CD14-positive monocyte (primary cell): ENCODE measurements at regions not wholly inside any gene's neighbourhood (a gene's known extent, or its start where the extent isn't known, plus 50 kb on each side); places are given as distances from the start of the nearest gene placed in this dataset.

ENCODE experiments used
- DNase-seq, 3 donors: peaks; one replicate each; pipeline ENCODE4 v3.0.0-alpha.2; 2011 to 2022
- H2AFZ ChIP-seq: 2 replicates; pipeline ENCODE4 v1.6.0; 2012; ENCODE audit warnings: mild to moderate bottlenecking, low read depth, low read length, inconsistent platforms; ENCODE audit not compliant: insufficient read depth, poor library complexity, severe bottlenecking
- H3K27ac ChIP-seq, 2 donors: 1 replicate in 1 of 2; 2 replicates in 1 of 2; pipeline ENCODE4 v1.5.1; 2012 to 2013; ENCODE audit warnings: low read length in 2 of 2, control low read depth in 1 of 2, inconsistent platforms in 1 of 2, low read depth in 1 of 2, mild to moderate bottlenecking in 1 of 2
- H3K27me3 ChIP-seq, 2 donors: one replicate each; pipeline versions ENCODE4 v1.6.0 to v1.6.1; 2011 to 2013; ENCODE audit warnings: low read length in 2 of 2; ENCODE audit not compliant: control insufficient read depth in 2 of 2, insufficient read depth in 2 of 2
- H3K36me3 ChIP-seq, 2 donors: replicated peaks in 1 of 2; 1 replicate in 1 of 2; 2 replicates in 1 of 2; pipeline versions ENCODE4 v1.5.1 to v1.6.1; 2012 to 2013; ENCODE audit warnings: low read length in 2 of 2, control low read depth in 1 of 2, inconsistent platforms in 1 of 2, mild to moderate bottlenecking in 1 of 2; ENCODE audit not compliant: insufficient read depth in 2 of 2, control insufficient read depth in 1 of 2
- H3K4me1 ChIP-seq, 2 donors: 1 replicate in 1 of 2; 2 replicates in 1 of 2; pipeline versions ENCODE4 v1.5.1 to v1.6.1; 2012 to 2013; ENCODE audit warnings: low read length in 2 of 2, control low read depth in 1 of 2, inconsistent platforms in 1 of 2, mild to moderate bottlenecking in 1 of 2, moderate library complexity in 1 of 2; ENCODE audit not compliant: insufficient read depth in 2 of 2, control insufficient read depth in 1 of 2
- H3K4me2 ChIP-seq: replicated peaks from 2 replicates; pipeline ENCODE3; 2012; ENCODE audit warnings: low read length, moderate library complexity, mild to moderate bottlenecking; ENCODE audit not compliant: poor library complexity, severe bottlenecking; ENCODE audit errors: extremely low read depth
- H3K4me3 ChIP-seq, 3 experiments: fragments of 200-600 bp in 1 of 3; sonication (generic) in 1 of 3; replicated peaks in 1 of 3; 1 replicate in 2 of 3; 2 replicates in 1 of 3; pipeline ENCODE4 v1.5.1; 2011 to 2013; ENCODE audit warnings: low read length in 3 of 3, mild to moderate bottlenecking in 3 of 3, control low read depth in 2 of 3, low read depth in 2 of 3, inconsistent platforms in 1 of 3, moderate library complexity in 1 of 3
- H3K79me2 ChIP-seq: 2 replicates; pipeline ENCODE4 v1.6.0; 2012; ENCODE audit warnings: mild to moderate bottlenecking, control low read depth, inconsistent platforms, low read length, moderate library complexity; ENCODE audit not compliant: insufficient read depth
- H3K9ac ChIP-seq: 2 replicates; pipeline ENCODE4 v1.6.0; 2017; ENCODE audit warnings: low read length, mild to moderate bottlenecking; ENCODE audit not compliant: insufficient read depth, poor library complexity, severe bottlenecking
- H3K9me3 ChIP-seq, 2 donors: replicated peaks in 1 of 2; 1 replicate in 1 of 2; 2 replicates in 1 of 2; pipeline versions ENCODE4 v1.5.1 to v1.6.1; 2012 to 2013; ENCODE audit warnings: low read length in 2 of 2, control low read depth in 1 of 2; ENCODE audit not compliant: control insufficient read depth in 1 of 2, insufficient read depth in 1 of 2
- H4K20me1 ChIP-seq: 2 replicates; pipeline ENCODE4 v1.6.0; 2012; ENCODE audit warnings: mild to moderate bottlenecking, low read length, control low read depth, moderate library complexity; ENCODE audit not compliant: insufficient read depth
- H3K27ac Mint-ChIP-seq, 7 donors: one replicate each; pipeline ENCODE4 v1.8.0; 2020; ENCODE audit warnings: mild to moderate bottlenecking in 7 of 7, mixed read lengths in 7 of 7, moderate library complexity in 6 of 7, inconsistent platforms in 2 of 7
- H3K27me3 Mint-ChIP-seq, 3 donors: one replicate each; pipeline ENCODE4 v1.8.0; 2021 to 2022; ENCODE audit warnings: low read depth in 3 of 3, mild to moderate bottlenecking in 3 of 3, mixed read lengths in 3 of 3, moderate library complexity in 3 of 3, inconsistent platforms in 1 of 3
- H3K36me3 Mint-ChIP-seq, 2 donors: one replicate each; pipeline ENCODE4 v1.8.0; 2020; ENCODE audit warnings: mixed read lengths in 2 of 2, inconsistent platforms in 1 of 2, mild to moderate bottlenecking in 1 of 2
- H3K4me1 Mint-ChIP-seq: one replicate; pipeline ENCODE4 v1.8.0; 2020; ENCODE audit warnings: mild to moderate bottlenecking, mixed read lengths
- H3K4me3 Mint-ChIP-seq, 2 donors: one replicate each; pipeline ENCODE4 v1.8.0; 2020; ENCODE audit warnings: mild to moderate bottlenecking in 2 of 2, mixed read lengths in 2 of 2, moderate library complexity in 1 of 2
- H3K9me3 Mint-ChIP-seq, 7 donors: one replicate each; pipeline ENCODE4 v1.8.0; 2020 to 2022; ENCODE audit warnings: mixed read lengths in 7 of 7, mild to moderate bottlenecking in 6 of 7, moderate library complexity in 6 of 7, inconsistent platforms in 2 of 7
- CTCF ChIP-seq: fragments of 200-600 bp; IDR thresholded peaks from one replicate; pipeline ENCODE4 v1.8.0; 2022; ENCODE audit warnings: antibody characterized with exemption, mild to moderate bottlenecking
- WGBS: methylation state at CpG from one replicate; pipeline ENCODE4 v1.1.5; 2013; ENCODE audit warnings: missing lambda C conversion rate; ENCODE audit not compliant: insufficient coverage; 5-methylcytosine and 5-hydroxymethylcytosine counted together
- intact Hi-C, 2 donors: fragments of 100-400 bp; cut with micrococcal nuclease; formaldehyde crosslinking; loops; one replicate each; pipeline versions ENCODE4 v1.15.0 to v1.15.1; 2023

GRCh38 chr13:88183440-88183839 is 512.3 kb downstream of the SLITRK5 start:
- no peak for TF ChIP-seq CTCF
- H3K9me3 ChIP-seq: no peaks in the 10 kb centered on the region
- H3K27ac ChIP-seq: no peak overlapping the region
- H3K4me2 ChIP-seq: no peak overlapping the region
- no peak overlapping the region for H2AFZ ChIP-seq
- no CpG with 5 or more reads among the region's 4 CpGs for WGBS
- no peak overlapping the region for H3K4me3 Mint-ChIP-seq
- no peaks in the 10 kb centered on the region for H3K36me3 Mint-ChIP-seq
- no peaks in the 10 kb centered on the region for H4K20me1 ChIP-seq
- H3K27ac Mint-ChIP-seq: no peak overlapping the region
- intact Hi-C loops: no loop called here
- H3K4me1 Mint-ChIP-seq: no peaks in the 10 kb centered on the region
- H3K27me3 Mint-ChIP-seq: no peaks in the 10 kb centered on the region
- no peaks in the 10 kb centered on the region for H3K27me3 ChIP-seq
- no peaks in the 10 kb centered on the region for H3K4me1 ChIP-seq
- no peak overlapping the region for H3K9ac ChIP-seq
- peaks cover 0 to 19% (median 6%) of the 10 kb centered on the region in 7 donors for H3K9me3 Mint-ChIP-seq
- H3K36me3 ChIP-seq: no peaks in the 10 kb centered on the region
- H3K4me3 ChIP-seq: no peak overlapping the region
- no peak for DNase-seq
- H3K79me2 ChIP-seq: no peaks in the 10 kb centered on the region

- H3K4me1 ChIP-seq: no peaks in the 10 kb centered on the region
- H3K4me1 Mint-ChIP-seq: no peaks in the 10 kb centered on the region
- H3K36me3 ChIP-seq: no peaks in the 10 kb centered on the region
- H3K9me3 Mint-ChIP-seq: peaks cover 0 to 8% (median 5%) of the 10 kb centered on the region in 7 donors
- H3K36me3 Mint-ChIP-seq: no peaks in the 10 kb centered on the region
- intact Hi-C loops: no loop called here
- H3K27ac Mint-ChIP-seq: no peak overlapping the region
- no peak overlapping the region for H2AFZ ChIP-seq
- no peaks in the 10 kb centered on the region for H4K20me1 ChIP-seq
- no peaks in the 10 kb centered on the region for H3K79me2 ChIP-seq
- no peak for TF ChIP-seq CTCF
- no peak overlapping the region for H3K4me3 Mint-ChIP-seq
- DNase-seq: no peak
- no peak overlapping the region for H3K9ac ChIP-seq
- peaks cover 0 to 2% (median 0%) of the 10 kb centered on the region in 3 donors for H3K27me3 Mint-ChIP-seq
- H3K4me2 ChIP-seq: no peak overlapping the region
- no CpG with 5 or more reads among the region's 3 CpGs for WGBS
- H3K4me3 ChIP-seq: no peak overlapping the region
- no peak overlapping the region for H3K27ac ChIP-seq
- no peaks in the 10 kb centered on the region for H3K27me3 ChIP-seq
- H3K9me3 ChIP-seq: peaks cover 0 to 3% of the 10 kb centered on the region in 2 donors
These were observed 517.8 kb downstream of the SLITRK5 start for GRCh38 chr13:88188986-88189385.
